ENCODE measurements at regions not wholly inside any gene's neighbourhood (a gene's known extent, or its start where the extent isn't known, plus 50 kb on each side); places are given as distances from the start of the nearest gene placed in this dataset.
A peak's percentile ranks its signal among the peaks of the same experiment; 100 is the strongest.

- DNase-seq (ENCODE audit: low read depth) = peak; percentile 85
These were observed 53.8 kb upstream of the PSEN2 start for GRCh38 chr1:226816576-226816975.

GRCh38 chr1:226814751-226815537 lies 55.5 kb upstream of the PSEN2 start:
- peak; percentile 82 for DNase-seq (ENCODE audit: low read depth)

DNA sequence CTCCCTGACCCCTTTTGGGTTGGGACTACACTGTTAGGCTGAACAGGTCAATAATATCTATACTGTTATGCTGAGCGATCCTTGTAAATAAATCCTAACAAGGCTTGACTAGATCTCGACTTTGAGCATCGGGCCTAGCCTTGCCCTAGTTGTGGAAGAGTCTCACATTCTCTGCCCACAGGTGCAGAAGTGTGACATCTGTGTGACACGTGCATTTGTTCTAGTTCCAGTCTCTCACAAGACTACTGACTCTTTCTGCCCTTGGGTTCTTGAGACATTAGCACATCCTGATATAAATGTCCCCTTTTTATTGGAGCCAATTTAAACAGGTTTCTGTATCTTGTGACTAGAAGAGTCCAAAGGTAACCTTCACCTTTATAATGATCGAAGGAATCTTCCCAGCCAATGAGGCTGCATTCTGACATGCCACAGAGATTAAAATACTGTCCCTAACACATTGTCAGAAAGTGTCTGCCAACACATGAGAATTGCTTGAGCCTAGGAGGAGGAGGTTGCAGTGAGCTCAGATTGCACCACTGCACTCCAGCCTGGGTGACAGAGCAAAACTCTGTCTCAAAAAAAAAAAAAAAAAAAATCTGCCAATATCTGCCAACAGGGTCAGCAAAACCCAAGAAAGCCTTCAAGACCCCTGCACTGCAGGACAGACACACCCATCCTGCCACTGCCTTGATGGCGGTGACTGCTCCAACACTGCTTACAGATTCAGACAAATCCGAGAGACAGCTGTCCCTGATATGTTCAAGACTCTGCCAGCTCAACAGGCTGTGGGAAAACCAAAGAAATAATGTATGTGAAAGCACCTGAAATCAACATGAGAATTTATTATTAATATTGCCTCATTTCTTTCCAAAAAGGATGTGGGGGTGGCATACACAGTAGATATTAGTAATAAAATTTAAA lies 56.5 kb upstream of the PSEN2 start:
- no peak for DNase-seq (ENCODE audit: low read depth)

DNA sequence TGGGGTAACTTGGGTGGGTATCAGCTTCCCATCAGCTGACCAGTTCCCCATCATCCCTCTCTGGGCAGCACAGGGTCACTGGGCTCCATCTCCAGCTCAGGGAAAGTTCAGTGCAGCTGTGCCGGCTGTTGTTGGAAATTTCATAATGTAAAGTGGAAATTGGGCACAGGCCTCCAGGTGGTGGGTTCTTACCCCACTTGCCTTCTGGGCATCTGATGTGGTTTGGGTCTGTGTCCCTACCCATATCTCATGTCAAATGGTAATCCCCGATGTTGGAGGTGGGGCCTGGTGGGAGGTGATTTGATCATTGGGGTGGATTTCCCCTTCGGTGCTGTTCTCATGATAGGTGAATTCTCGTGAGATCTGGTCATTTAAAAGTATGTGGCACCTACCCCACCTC lies 59.7 kb upstream of the PSEN2 start:
- DNase-seq (ENCODE audit: low read depth) = no peak

GRCh38 chr1:226809785-226810571 lies 60.4 kb upstream of the PSEN2 start:
- DNase-seq (ENCODE audit: low read depth) = peak; percentile 95

- no peak for DNase-seq (ENCODE audit: low read depth)
These were observed 61.9 kb upstream of the PSEN2 start for GRCh38 chr1:226808501-226808900.

GRCh38 chr1:226806988-226807387 lies 63.4 kb upstream of the PSEN2 start:
- no peak for DNase-seq (ENCODE audit: low read depth)

GRCh38 chr1:226804907-226805759 lies 65.3 kb upstream of the PSEN2 start:
- no peak for DNase-seq (ENCODE audit: low read depth)

DNA sequence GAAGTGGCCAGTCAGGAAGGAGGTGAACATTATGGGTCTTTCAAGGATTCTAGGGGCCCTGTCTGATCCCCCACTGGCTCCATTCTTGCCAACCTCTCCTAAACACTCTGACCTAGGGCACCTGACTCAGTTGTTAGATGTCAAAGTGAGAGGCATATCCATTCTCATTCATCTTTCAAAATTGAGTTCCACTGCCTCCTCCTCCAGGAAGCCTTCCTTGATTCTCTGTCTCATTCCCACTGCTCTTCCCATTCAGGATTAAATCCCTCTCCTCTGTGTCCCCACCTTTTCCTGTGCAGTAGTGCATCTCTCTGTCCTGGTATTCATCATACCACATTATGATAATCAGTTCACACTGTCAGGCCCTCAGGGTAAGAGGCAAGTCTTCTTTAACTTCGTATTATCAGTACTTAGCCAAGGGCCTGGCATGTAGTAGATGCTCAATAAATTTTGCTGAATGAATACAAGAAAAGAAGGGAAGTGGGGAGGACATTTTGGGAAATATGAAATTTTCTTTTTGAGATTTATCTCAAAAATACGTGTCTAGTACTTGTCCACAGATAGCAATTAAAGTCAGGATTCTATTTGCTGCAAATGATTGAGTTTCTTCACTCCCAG lies 61.8 kb upstream of the ITPKB start:
- no peak for DNase-seq (ENCODE audit: low read depth)

GRCh38 chr1:226799634-226800281 lies 60.7 kb upstream of the ITPKB start:
- DNase-seq (ENCODE audit: low read depth) = no peak

GRCh38 chr1:226798427-226799411 lies 59.6 kb upstream of the ITPKB start:
- DNase-seq (ENCODE audit: low read depth) = no peak

DNA sequence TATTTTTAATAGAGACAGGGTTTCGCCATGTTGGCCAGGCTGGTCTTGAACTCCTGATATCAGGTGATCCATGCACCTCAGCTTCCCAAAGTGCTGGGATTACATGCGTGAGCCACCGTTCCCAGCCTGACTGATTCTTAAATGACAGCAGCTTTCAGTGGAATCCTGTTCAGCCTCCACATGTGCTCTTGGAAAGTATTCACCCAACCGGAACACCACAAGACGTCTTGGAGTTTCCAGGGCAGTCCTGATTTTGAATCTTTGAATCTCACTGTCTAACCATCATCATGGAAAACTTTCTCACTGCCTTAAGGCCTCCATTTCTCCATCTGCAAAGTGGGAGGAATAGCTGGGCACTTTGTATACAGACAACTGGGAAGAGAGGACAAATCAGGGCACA lies 58.1 kb upstream of the ITPKB start:
- no peak for DNase-seq (ENCODE audit: low read depth)

GRCh38 chr1:226793620-226794276 lies 54.7 kb upstream of the ITPKB start:
- DNase-seq (ENCODE audit: low read depth) = no peak

- no peak for DNase-seq (ENCODE audit: low read depth)
These were observed 53.3 kb upstream of the ITPKB start for GRCh38 chr1:226792368-226792767.

DNA sequence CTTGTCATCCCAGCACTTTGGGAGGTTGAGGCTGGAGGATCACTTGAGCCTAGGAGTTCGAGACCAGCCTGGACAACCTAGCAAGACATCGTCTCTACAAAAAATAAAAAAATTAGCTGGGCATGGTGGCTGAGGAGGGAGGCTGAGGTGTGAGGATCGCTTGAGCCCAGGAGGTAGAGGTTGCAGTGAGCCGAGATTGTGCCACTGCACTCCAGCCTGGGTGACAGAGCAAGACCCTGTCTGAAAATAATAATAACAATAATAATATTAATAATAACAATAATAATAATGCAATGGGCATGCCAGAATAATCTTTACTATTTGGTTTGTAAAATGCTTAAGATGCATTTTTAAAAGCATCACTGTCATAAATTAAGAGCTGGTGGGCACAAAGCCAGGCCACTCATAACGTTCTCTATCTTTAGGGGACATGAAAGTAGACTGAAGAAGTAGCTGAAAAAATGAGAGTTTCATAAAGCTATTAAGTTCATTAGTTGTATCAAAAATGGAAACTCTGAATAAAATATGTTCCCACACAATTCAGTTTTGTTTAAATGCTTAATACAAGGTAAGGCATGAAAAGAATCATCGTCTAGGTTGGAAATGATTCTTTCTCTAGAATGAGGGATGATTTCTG lies 51.6 kb upstream of the ITPKB start:
- DNase-seq (ENCODE audit: low read depth) = no peak

- DNase-seq (ENCODE audit: low read depth) = no peak
These were observed 49.9 kb upstream of the ITPKB start for GRCh38 chr1:226788965-226789364.

Measured in EH (cell line).